Ishikawa (cell line): ENCODE measurements at regions not wholly inside any gene's neighbourhood (a gene's known extent, or its start where the extent isn't known, plus 50 kb on each side); places are given as distances from the start of the nearest gene placed in this dataset.

ENCODE experiments used
- CEBPB ChIP-seq: IDR thresholded peaks from 2 replicates; pipeline ENCODE4 v1.6.1; 2012
- CREB1 ChIP-seq: IDR thresholded peaks from 2 replicates; pipeline ENCODE4 v1.6.1; 2012; ENCODE audit warnings: low read depth
- EGR1 ChIP-seq: IDR thresholded peaks from 2 replicates; pipeline ENCODE4 v1.6.1; 2012
- EP300 ChIP-seq: IDR thresholded peaks from 2 replicates; pipeline ENCODE4 v1.6.1; 2012; ENCODE audit warnings: borderline replicate concordance
- FOXM1 ChIP-seq: IDR thresholded peaks from 2 replicates; pipeline ENCODE4 v1.6.1; 2012; ENCODE audit warnings: low read depth, borderline replicate concordance
- MAX ChIP-seq: IDR thresholded peaks from 2 replicates; pipeline ENCODE4 v1.6.1; 2012
- NFIC ChIP-seq: IDR thresholded peaks from 2 replicates; pipeline ENCODE4 v1.6.1; 2012
- RAD21 ChIP-seq: IDR thresholded peaks from 2 replicates; pipeline ENCODE4 v1.6.1; 2012; ENCODE audit warnings: low read depth
- REST ChIP-seq: IDR thresholded peaks from 2 replicates; pipeline ENCODE4 v1.6.1; 2012; ENCODE audit warnings: low read depth, mild to moderate bottlenecking
- TAF1 ChIP-seq: IDR thresholded peaks from 2 replicates; pipeline ENCODE4 v1.6.1; 2012; ENCODE audit warnings: low read depth, mild to moderate bottlenecking
- TCF12 ChIP-seq: IDR thresholded peaks from 2 replicates; pipeline ENCODE4 v1.6.1; 2012; ENCODE audit warnings: low read depth
- TEAD4 ChIP-seq: IDR thresholded peaks from 2 replicates; pipeline ENCODE4 v1.6.1; 2012
- YY1 ChIP-seq: IDR thresholded peaks from 2 replicates; pipeline ENCODE4 v1.6.1; 2012; ENCODE audit warnings: low read depth
- ZBTB7A ChIP-seq: IDR thresholded peaks from 2 replicates; pipeline ENCODE4 v1.6.1; 2012; ENCODE audit warnings: low read depth
- TF ChIP-seq, protein P1 (sequence below): IDR thresholded peaks from 2 replicates; pipeline ENCODE4 v1.6.1; 2012

GRCh38 chr3:96264701-96265100, 549.7 kb upstream of the EPHA6 start:
- TF ChIP-seq CREB1 (no peak), RAD21 (no peak), EP300 (no peak), YY1 (no peak), MAX (no peak), CEBPB (no peak), NFIC (no peak), TAF1 (no peak), EGR1 (no peak), FOXM1 (no peak), TEAD4 (no peak), REST (no peak), TCF12 (no peak), ZBTB7A (no peak)
- TF ChIP-seq, protein P1, sequence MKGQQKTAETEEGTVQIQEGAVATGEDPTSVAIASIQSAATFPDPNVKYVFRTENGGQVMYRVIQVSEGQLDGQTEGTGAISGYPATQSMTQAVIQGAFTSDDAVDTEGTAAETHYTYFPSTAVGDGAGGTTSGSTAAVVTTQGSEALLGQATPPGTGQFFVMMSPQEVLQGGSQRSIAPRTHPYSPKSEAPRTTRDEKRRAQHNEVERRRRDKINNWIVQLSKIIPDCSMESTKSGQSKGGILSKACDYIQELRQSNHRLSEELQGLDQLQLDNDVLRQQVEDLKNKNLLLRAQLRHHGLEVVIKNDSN = no peak

GRCh38 chr3:96266395-96267190, 547.8 kb upstream of the EPHA6 start:
- TF ChIP-seq TEAD4 (no peak), EGR1 (no peak), EP300 (no peak), MAX (no peak), ZBTB7A (no peak), TAF1 (no peak), CEBPB (no peak), RAD21 (no peak), CREB1 (no peak), TCF12 (no peak), YY1 (no peak), NFIC (no peak), REST (no peak), FOXM1 (no peak)
- TF ChIP-seq, protein P1 = no peak

- TF ChIP-seq ZBTB7A (no peak), FOXM1 (no peak), TEAD4 (no peak), TCF12 (no peak), CEBPB (no peak), MAX (no peak), EP300 (no peak), NFIC (no peak), YY1 (no peak), TAF1 (no peak), REST (no peak), CREB1 (no peak)
- TF ChIP-seq, protein P1 = no peak
Measured at GRCh38 chr3:96267577-96267976, 546.8 kb upstream of the EPHA6 start.
